ENCODE measurements at regions not wholly inside any gene's neighbourhood (a gene's known extent, or its start where the extent isn't known, plus 50 kb on each side); places are given as distances from the start of the nearest gene placed in this dataset.

- TF ChIP-seq CSRNP3 (CRISPR knock-in tag; IDR thresholded peaks at IDR 0.05) (no peak), ZC3H10 (CRISPR knock-in tag; IDR thresholded peaks at IDR 0.05) (no peak), PATZ1 (CRISPR knock-in tag; IDR thresholded peaks at IDR 0.05; ENCODE audit: borderline replicate concordance) (no peak), POU6F1 (CRISPR knock-in tag; IDR thresholded peaks at IDR 0.05; ENCODE audit: borderline replicate concordance, low read depth) (no peak), SNAI2 (CRISPR knock-in tag; IDR thresholded peaks at IDR 0.05) (no peak), RARB (CRISPR knock-in tag; IDR thresholded peaks at IDR 0.05) (no peak), OSR1 (CRISPR knock-in tag; IDR thresholded peaks at IDR 0.05) (no peak), GLIS3 (CRISPR knock-in tag; IDR thresholded peaks at IDR 0.05) (no peak), ZNF8 (CRISPR knock-in tag; IDR thresholded peaks at IDR 0.05) (no peak), TSHZ2 (CRISPR knock-in tag; IDR thresholded peaks at IDR 0.05) (no peak)
These were observed 57.0 kb upstream of the TNFSF18 start for GRCh38 chr1:173107696-173108095.
